K562 (cell line): ENCODE measurements at regions not wholly inside any gene's neighbourhood (a gene's known extent, or its start where the extent isn't known, plus 50 kb on each side); places are given as distances from the start of the nearest gene placed in this dataset.

Experiments
- ATAC-seq: fragments of 200-7000 bp; cut with Tn5 transposase; 3 replicates; pipeline ENCODE4 v1.9.1; 2020; ENCODE audit warnings: moderate library complexity
- BruUV-seq: library from RNA; stranded (reverse); fragments of 400-500 nt; replicated peaks from 2 replicates; lab custom pipeline; 2021; lab: Mats Ljungman, UMichigan
- CTCF ChIA-PET: fragments of 300-600 bp; formaldehyde crosslinking; extraction: SDS; loops from one replicate; lab custom pipeline; 2021; ENCODE audit warnings: low intra/inter-chr PET ratio; lab: Yijun Ruan, JAX
- POLR2A ChIA-PET: fragments of 300-600, 350-650 bp; sonication (Branson Sonifier 250); formaldehyde crosslinking; extraction: SDS; loops from one replicate; lab custom pipeline; 2021; ENCODE audit warnings: antibody characterized with exemption, inconsistent platforms; lab: Yijun Ruan, JAX
- DNase-seq, 4 experiments: peaks; one replicate each; pipeline versions ENCODE4 v3.0.0 to v3.0.0-alpha.2; 2011 to 2018; ENCODE audit warnings: low spot score in 3 of 4, mixed read lengths in 3 of 4; ENCODE audit errors: extremely low read depth in 1 of 4
- FAIRE-seq: peaks from 2 replicates; lab custom pipeline; 2011; peaks lifted over from hg19 to GRCh38; lab: Jason Lieb, UNC
- H2AFZ ChIP-seq: 2 replicates; pipeline ENCODE4 v1.6.0; 2011; ENCODE audit warnings: low read depth, low read length, control low read depth, inconsistent platforms
- H3K27ac ChIP-seq: fragments of 200-600 bp; 3 replicates; pipeline ENCODE4 v1.8.0; 2011; ENCODE audit warnings: low read depth, mild to moderate bottlenecking, control low read depth, inconsistent platforms, low read length, moderate library complexity, mixed read lengths; ENCODE audit errors: extremely low read depth
- H3K27me3 ChIP-seq, 2 experiments: fragments of 300-600 bp in 1 of 2; 2 replicates in 1 of 2; 3 replicates in 1 of 2; pipeline versions ENCODE4 v1.6.0 to v1.8.0; 2011; ENCODE audit warnings: inconsistent platforms in 2 of 2, low read length in 2 of 2, mild to moderate bottlenecking in 1 of 2, mixed read lengths in 1 of 2, moderate library complexity in 1 of 2; ENCODE audit not compliant: control insufficient read depth in 2 of 2, insufficient read depth in 2 of 2
- H3K36me3 ChIP-seq: fragments of 300-600 bp; 3 replicates; pipeline ENCODE4 v1.8.0; 2011; ENCODE audit warnings: mild to moderate bottlenecking, low read length, inconsistent platforms; ENCODE audit not compliant: control insufficient read depth, insufficient read depth
- H3K4me1 ChIP-seq, 2 experiments: fragments of 200-600 bp in 1 of 2; replicated peaks in 1 of 2; 2 replicates in 1 of 2; 3 replicates in 1 of 2; pipeline versions ENCODE4 v1.5.1 to v1.8.0; 2011; ENCODE audit warnings: inconsistent platforms in 2 of 2, low read length in 2 of 2, mild to moderate bottlenecking in 1 of 2, mixed read lengths in 1 of 2, moderate library complexity in 1 of 2; ENCODE audit not compliant: control insufficient read depth in 2 of 2, insufficient read depth in 2 of 2
- H3K4me2 ChIP-seq: 2 replicates; pipeline ENCODE4 v1.6.1; 2011; ENCODE audit warnings: low read length, control low read depth, inconsistent platforms, mixed read lengths; ENCODE audit not compliant: insufficient read depth
- H3K4me3 ChIP-seq: fragments of 200-600 bp; sonication (generic), shearing (Covaris generic); 2 replicates; pipeline ENCODE4 v1.5.1; 2016; ENCODE audit warnings: control low read depth, inconsistent platforms
- H3K79me2 ChIP-seq: fragments of 200-600 bp; 3 replicates; pipeline ENCODE4 v1.8.0; 2011; ENCODE audit warnings: low read length, inconsistent platforms; ENCODE audit not compliant: control insufficient read depth, insufficient read depth
- H3K9ac ChIP-seq, 2 experiments: 2 replicates each; pipeline versions ENCODE4 v1.6.0 to v1.6.1; 2011; ENCODE audit warnings: low read depth in 2 of 2, low read length in 2 of 2, control low read depth in 1 of 2, inconsistent platforms in 1 of 2, mild to moderate bottlenecking in 1 of 2, mixed read lengths in 1 of 2; ENCODE audit not compliant: insufficient read depth in 1 of 2
- H3K9me1 ChIP-seq: one replicate; pipeline ENCODE4 v1.6.0; 2011; ENCODE audit warnings: inconsistent platforms, mild to moderate bottlenecking, low read length, moderate library complexity; ENCODE audit not compliant: control insufficient read depth, insufficient read depth
- H3K9me3 ChIP-seq: replicated peaks from 2 replicates; pipeline ENCODE4 v1.5.1; 2011; ENCODE audit warnings: low read depth, low read length, inconsistent platforms; ENCODE audit not compliant: control insufficient read depth, insufficient read depth
- H4K20me1 ChIP-seq: replicated peaks from 2 replicates; pipeline ENCODE4 v1.6.1; 2011; ENCODE audit warnings: low read length, inconsistent platforms, mixed read lengths; ENCODE audit not compliant: control insufficient read depth, insufficient read depth
- ARID2 ChIP-seq: fragments of 450-650 bp; IDR thresholded peaks from 2 replicates; pipeline ENCODE4 v1.6.1; 2017; ENCODE audit warnings: antibody characterized with exemption, mild to moderate bottlenecking
- CREBBP ChIP-seq: IDR thresholded peaks from one replicate; pipeline ENCODE4 v1.6.1; 2012; ENCODE audit warnings: low read depth, mild to moderate bottlenecking, control low read depth, inconsistent platforms, low read length
- E2F6 ChIP-seq, 2 experiments: IDR thresholded peaks; 2 replicates each; pipeline ENCODE4 v1.6.1; 2011; ENCODE audit warnings: borderline replicate concordance in 1 of 2, control low read depth in 1 of 2, low read depth in 1 of 2, low read length in 1 of 2, mild to moderate bottlenecking in 1 of 2, mixed read lengths in 1 of 2, moderate library complexity in 1 of 2; ENCODE audit not compliant: insufficient read depth in 1 of 2, insufficient read length in 1 of 2, poor library complexity in 1 of 2, severe bottlenecking in 1 of 2; ENCODE audit errors: extremely low read depth in 1 of 2
- GABPB2 ChIP-seq: fragments of 250-450 bp; sonication (Bioruptor Pico); conservative IDR thresholded peaks from 2 replicates; pipeline ENCODE4 v1.5.1; 2021; ENCODE audit warnings: mild to moderate bottlenecking
- MECOM ChIP-seq: fragments of 250-450 bp; sonication (Bioruptor Pico); IDR thresholded peaks from 2 replicates; pipeline ENCODE4 v1.8.0; 2022; ENCODE audit warnings: inconsistent platforms
- NR2C2 ChIP-seq, 2 experiments: fragments of 200-800 bp in 1 of 2; sonication (Bioruptor generic) in 1 of 2; sonication (generic) in 1 of 2; formaldehyde crosslinking in 1 of 2; IDR thresholded peaks; 2 replicates each; pipeline versions ENCODE4 v1.6.1 to v1.8.0; 2016 to 2022; ENCODE audit warnings: mild to moderate bottlenecking in 1 of 2, missing compliant biosample characterization in 1 of 2, missing genetic modification characterization in 1 of 2, missing genetic modification reagents in 1 of 2
- STAT5B ChIP-seq: fragments of 250-450 bp; sonication (Bioruptor Pico); IDR thresholded peaks from 2 replicates; pipeline ENCODE4 v1.8.0; 2021; ENCODE audit warnings: mild to moderate bottlenecking, inconsistent platforms
- ZNF143 ChIP-seq: sonication (generic); formaldehyde crosslinking; IDR thresholded peaks from 2 replicates; pipeline ENCODE4 v1.9.0; 2022; ENCODE audit warnings: mild to moderate bottlenecking, missing genetic modification reagents
- ZNF224 ChIP-seq: sonication (generic); formaldehyde crosslinking; IDR thresholded peaks from 2 replicates; pipeline ENCODE4 v1.8.0; 2022; ENCODE audit warnings: mild to moderate bottlenecking, missing genetic modification reagents
- ZNF318 ChIP-seq, 2 experiments: fragments of 450-650 bp; IDR thresholded peaks; 2 replicates each; pipeline ENCODE4 v1.6.1; 2016; ENCODE audit warnings: mild to moderate bottlenecking in 2 of 2, borderline replicate concordance in 1 of 2, low read depth in 1 of 2, moderate library complexity in 1 of 2
- WGBS: fragments of 100-300 bp; shearing (Covaris generic); methylation state at CpG from one replicate; pipeline ENCODE4 v1.1.6; 2016; ENCODE audit warnings: low coverage, mixed read lengths; ENCODE audit not compliant: insufficient coverage; ENCODE audit errors: missing lambda C conversion rate; 5-methylcytosine and 5-hydroxymethylcytosine counted together
- in situ Hi-C: fragments of 300-500 bp; cut with MboI; formaldehyde crosslinking; loops from 4 replicates; pipeline ENCODE4 v1.15.0; 2018; ENCODE audit warnings: inconsistent platforms, mixed read lengths
- intact Hi-C: fragments of 100-400 bp; cut with micrococcal nuclease; formaldehyde crosslinking; loops from 2 replicates; pipeline ENCODE4 v1.14.2; 2022
- TF ChIP-seq, protein P1 (sequence below): fragments of 200-400 bp; formaldehyde crosslinking; IDR thresholded peaks from 2 replicates; pipeline ENCODE4 v1.6.1; 2017; ENCODE audit warnings: mild to moderate bottlenecking, low read depth, low read length, moderate library complexity

- ATAC-seq (no peak), DNase-seq (no peak), FAIRE-seq (no peak)
- intact Hi-C loops, result no loop called here
- CTCF ChIA-PET, result no interaction called here
- Histone ChIP-seq H3K27me3 (no peaks in the 10 kb centered on the region), H2AFZ (no peak overlapping the region), H3K4me2 (no peak overlapping the region), H3K4me1 (no peaks in the 10 kb centered on the region; a peak in 1 of 5 replicates), H3K79me2 (no peaks in the 10 kb centered on the region), H3K9ac (no peak overlapping the region), H3K27ac (no peak overlapping the region), H3K4me3 (no peak overlapping the region), H3K9me3 (no peaks in the 10 kb centered on the region; the same call in 1 of the 2 replicates), H4K20me1 (no peaks in the 10 kb centered on the region), H3K9me1 (no peaks in the 10 kb centered on the region), H3K36me3 (no peaks in the 10 kb centered on the region)
- in situ Hi-C loops, result no loop called here
- no TSS peak for BruUV-seq
- WGBS, result 9% methylated on average over 3 of the region's 3 CpGs
- POLR2A ChIA-PET, result no interaction called here
- TF ChIP-seq CREBBP, result no peak
- TF ChIP-seq ZNF224, result no peak
- TF ChIP-seq, protein P1, sequence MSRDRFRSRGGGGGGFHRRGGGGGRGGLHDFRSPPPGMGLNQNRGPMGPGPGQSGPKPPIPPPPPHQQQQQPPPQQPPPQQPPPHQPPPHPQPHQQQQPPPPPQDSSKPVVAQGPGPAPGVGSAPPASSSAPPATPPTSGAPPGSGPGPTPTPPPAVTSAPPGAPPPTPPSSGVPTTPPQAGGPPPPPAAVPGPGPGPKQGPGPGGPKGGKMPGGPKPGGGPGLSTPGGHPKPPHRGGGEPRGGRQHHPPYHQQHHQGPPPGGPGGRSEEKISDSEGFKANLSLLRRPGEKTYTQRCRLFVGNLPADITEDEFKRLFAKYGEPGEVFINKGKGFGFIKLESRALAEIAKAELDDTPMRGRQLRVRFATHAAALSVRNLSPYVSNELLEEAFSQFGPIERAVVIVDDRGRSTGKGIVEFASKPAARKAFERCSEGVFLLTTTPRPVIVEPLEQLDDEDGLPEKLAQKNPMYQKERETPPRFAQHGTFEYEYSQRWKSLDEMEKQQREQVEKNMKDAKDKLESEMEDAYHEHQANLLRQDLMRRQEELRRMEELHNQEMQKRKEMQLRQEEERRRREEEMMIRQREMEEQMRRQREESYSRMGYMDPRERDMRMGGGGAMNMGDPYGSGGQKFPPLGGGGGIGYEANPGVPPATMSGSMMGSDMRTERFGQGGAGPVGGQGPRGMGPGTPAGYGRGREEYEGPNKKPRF, result no peak
- TF ChIP-seq GABPB2 (CRISPR knock-in tag), result no peak
- TF ChIP-seq MECOM, result no peak
- no peak for TF ChIP-seq ARID2
- no peak for TF ChIP-seq ZNF143 (CRISPR knock-in tag)
- TF ChIP-seq E2F6 (IDR thresholded peaks at IDR 0.05; ENCODE audit: borderline replicate concordance in 1 of 2, extremely low read depth in 1 of 2, insufficient read depth in 1 of 2, insufficient read length in 1 of 2, low read depth in 1 of 2, low read length in 1 of 2, poor library complexity in 1 of 2, severe bottlenecking in 1 of 2), result no peak
- TF ChIP-seq NR2C2 (CRISPR knock-in tag; IDR thresholded peaks at IDR 0.05), result no peak
- no peak for TF ChIP-seq NR2C2 (tag; IDR thresholded peaks at IDR 0.05)
- TF ChIP-seq STAT5B (CRISPR knock-in tag), result no peak
- no peak for TF ChIP-seq ZNF318 (IDR thresholded peaks at IDR 0.05; ENCODE audit: borderline replicate concordance in 1 of 2, low read depth in 1 of 2)
Observed at GRCh38 chr3:34669490-34669889, 871.1 kb downstream of the PDCD6IP start.
